ENCODE measurements at regions not wholly inside any gene's neighbourhood (a gene's known extent, or its start where the extent isn't known, plus 50 kb on each side); places are given as distances from the start of the nearest gene placed in this dataset.

DNA sequence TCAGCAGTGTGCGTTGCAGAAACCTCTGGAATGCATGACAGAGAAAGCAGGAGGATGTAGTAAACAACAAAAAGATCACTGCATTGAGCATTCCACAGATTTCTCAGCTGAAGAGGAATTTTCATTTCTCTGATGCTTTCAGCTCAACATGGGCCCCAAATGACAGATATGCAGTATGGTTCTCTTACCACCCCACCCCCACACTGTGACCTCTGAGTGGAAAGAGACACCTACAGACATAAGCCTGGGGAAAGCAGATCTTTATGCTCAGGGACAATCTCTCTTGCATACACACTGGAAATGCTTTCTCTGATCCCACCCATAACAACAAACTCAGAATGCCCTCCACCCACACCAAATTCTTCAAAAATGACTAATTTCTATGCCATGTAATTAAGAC is 983.7 kb upstream of the LCORL start:
- no peak for TF ChIP-seq TAF1 (IDR thresholded peaks at IDR 0.05; ENCODE audit: borderline replicate concordance, low read depth, low read length)
- TF ChIP-seq POLR2AphosphoS5 (IDR thresholded peaks at IDR 0.05; ENCODE audit: low read depth, low read length): no peak
- no peak for TF ChIP-seq POLR2A (IDR thresholded peaks at IDR 0.05; ENCODE audit: low read depth, low read length)
